ENCODE measurements at regions not wholly inside any gene's neighbourhood (a gene's known extent, or its start where the extent isn't known, plus 50 kb on each side); places are given as distances from the start of the nearest gene placed in this dataset.
"Not testable (repeated sequence)": the region's sequence is repeated elsewhere in the genome, so short reads cannot be mapped to it uniquely, and the experiment has no call there.

DNA sequence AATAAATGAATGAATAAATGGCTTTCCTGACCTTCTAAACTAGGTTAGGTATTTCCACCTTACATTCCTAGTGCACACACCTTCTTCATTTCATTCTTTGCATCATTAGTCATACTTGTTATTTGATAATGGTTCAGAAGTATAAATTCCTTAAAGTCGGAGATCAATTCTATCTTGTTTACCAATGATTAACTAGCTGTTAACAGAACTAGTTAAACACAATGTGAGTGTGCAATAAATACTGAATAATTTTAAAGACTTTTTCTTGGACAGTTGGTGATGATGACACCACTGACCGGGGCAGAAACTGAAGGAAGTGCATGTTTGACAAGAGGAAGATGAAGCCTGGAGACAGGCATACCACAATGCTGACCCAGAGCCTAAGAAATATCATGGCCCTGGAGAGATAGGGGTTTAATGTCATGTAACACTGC, 207.1 kb upstream of the DEPDC1 start:
- Histone ChIP-seq H3K27ac (ENCODE audit: low read depth, low read length) (no peak overlapping the region), H3K9ac (ENCODE audit: low read length) (no peak overlapping the region), H3K36me3 (ENCODE audit: control insufficient read depth, insufficient read depth, low read length) (no peaks in the 10 kb centered on the region), H3K27me3 (ENCODE audit: control insufficient read depth, insufficient read depth, low read length) (no peaks in the 10 kb centered on the region), H3K4me1 (ENCODE audit: control insufficient read depth, insufficient read depth, low read length) (peaks cover 8% of the 10 kb centered on the region), H3K4me3 (ENCODE audit: low read length) (no peak overlapping the region)

DNA sequence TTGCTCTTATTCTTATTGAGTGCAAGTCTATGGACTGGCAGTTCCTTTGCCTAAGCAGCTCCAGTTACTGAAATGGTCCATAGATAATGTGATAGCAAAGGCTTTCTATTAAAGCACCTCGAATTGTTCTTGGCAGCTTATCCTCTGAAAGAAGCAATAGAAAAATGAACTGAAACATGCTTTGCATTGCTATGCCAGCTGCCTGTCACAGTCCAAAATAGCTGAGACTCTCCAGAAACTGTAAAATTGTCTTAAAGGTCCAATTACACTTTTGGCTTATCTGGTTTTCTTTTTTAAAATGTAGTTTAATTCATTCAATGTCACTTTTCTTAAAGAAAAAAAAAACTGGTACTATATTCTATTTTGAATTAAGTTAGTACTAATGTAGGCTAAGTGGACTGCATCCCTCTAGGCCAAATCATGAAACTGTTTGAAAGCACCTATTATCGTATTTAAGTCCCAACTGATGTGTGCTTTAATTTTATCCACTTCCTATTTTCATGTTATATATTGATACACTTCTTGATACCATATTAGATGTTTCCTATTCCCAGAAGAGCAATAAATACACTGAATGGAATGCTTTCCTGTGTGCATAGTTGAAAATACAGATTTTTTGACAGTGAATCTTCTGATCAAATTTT, 208.0 kb upstream of the DEPDC1 start:
- Histone ChIP-seq H3K27ac (ENCODE audit: low read depth, low read length) (no peak overlapping the region), H3K4me3 (ENCODE audit: low read length) (no peak overlapping the region)

DNA sequence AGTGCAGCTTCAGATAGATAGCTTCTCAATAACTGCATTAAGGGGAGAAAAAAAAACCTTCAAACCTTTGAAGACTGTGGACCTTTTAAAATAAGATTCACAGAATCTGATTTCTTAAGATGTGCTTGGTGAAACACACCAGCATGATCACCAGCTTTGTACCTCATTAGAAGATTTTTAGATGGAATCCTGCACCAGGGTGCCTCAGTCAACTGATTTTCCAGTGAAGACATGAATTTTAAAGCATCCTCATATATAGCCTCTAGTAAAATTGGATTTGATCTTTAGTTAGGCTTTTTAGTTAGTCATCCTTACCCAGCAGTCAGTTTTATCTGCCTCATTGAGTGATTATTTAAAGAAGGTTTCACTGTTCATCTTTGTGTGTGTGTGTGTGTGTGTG, 208.6 kb upstream of the DEPDC1 start:
- no peak overlapping the region for H3K9ac ChIP-seq (ENCODE audit: low read length)
- no peak overlapping the region for H3K4me3 ChIP-seq (ENCODE audit: low read length)
- peaks cover 8% of the 10 kb centered on the region for H3K4me1 ChIP-seq (ENCODE audit: control insufficient read depth, insufficient read depth, low read length)
- no peak overlapping the region for H3K27ac ChIP-seq (ENCODE audit: low read depth, low read length)
- no peaks in the 10 kb centered on the region for H3K27me3 ChIP-seq (ENCODE audit: control insufficient read depth, insufficient read depth, low read length)
- H3K36me3 ChIP-seq (ENCODE audit: control insufficient read depth, insufficient read depth, low read length) = no peaks in the 10 kb centered on the region

More for the DNA sequence above, 208.0 kb upstream of the DEPDC1 start:
- Histone ChIP-seq H3K4me1 (ENCODE audit: control insufficient read depth, insufficient read depth, low read length) (peaks cover 8% of the 10 kb centered on the region), H3K9ac (ENCODE audit: low read length) (no peak overlapping the region), H3K36me3 (ENCODE audit: control insufficient read depth, insufficient read depth, low read length) (no peaks in the 10 kb centered on the region), H3K27me3 (ENCODE audit: control insufficient read depth, insufficient read depth, low read length) (no peaks in the 10 kb centered on the region)

DNA sequence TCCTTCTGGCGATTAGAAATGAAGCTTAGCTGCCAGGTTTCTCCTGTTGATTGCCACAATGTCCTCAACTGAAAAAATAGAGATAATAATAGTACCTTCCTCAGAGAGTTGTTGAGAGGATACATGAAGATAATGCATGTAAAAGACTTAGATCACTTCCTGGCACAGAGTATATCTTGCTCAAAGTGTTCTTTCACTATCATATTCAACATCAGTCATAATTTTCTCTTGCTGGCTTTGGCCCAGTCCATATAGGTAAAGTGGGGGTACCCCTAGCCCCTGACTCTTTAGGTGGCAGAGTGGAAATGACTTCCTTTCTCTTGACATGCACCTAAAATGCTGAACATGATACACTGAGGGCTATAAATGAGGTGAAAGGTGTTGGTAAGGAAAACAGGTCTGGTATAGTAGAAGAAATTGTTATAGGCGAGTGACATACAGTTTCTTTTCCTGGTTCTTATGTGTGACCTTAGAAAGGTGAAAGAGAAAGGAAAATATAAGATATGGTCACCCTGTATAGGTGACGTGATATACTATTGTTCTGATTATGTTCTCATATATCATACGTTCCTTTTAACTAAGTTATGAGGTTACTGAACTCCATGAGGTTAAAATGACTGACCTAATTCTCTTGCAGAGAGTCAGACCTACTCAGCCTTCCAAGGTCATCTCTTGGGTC, 209.9 kb upstream of the DEPDC1 start:
- H3K27ac ChIP-seq (ENCODE audit: low read depth, low read length) = no peak overlapping the region
- H3K36me3 ChIP-seq (ENCODE audit: control insufficient read depth, insufficient read depth, low read length) = no peaks in the 10 kb centered on the region
- no peak overlapping the region for H3K9ac ChIP-seq (ENCODE audit: low read length)
- no peak overlapping the region for H3K4me3 ChIP-seq (ENCODE audit: low read length)
- no peaks in the 10 kb centered on the region for H3K27me3 ChIP-seq (ENCODE audit: control insufficient read depth, insufficient read depth, low read length)
- peaks cover 8% of the 10 kb centered on the region for H3K4me1 ChIP-seq (ENCODE audit: control insufficient read depth, insufficient read depth, low read length)

DNA sequence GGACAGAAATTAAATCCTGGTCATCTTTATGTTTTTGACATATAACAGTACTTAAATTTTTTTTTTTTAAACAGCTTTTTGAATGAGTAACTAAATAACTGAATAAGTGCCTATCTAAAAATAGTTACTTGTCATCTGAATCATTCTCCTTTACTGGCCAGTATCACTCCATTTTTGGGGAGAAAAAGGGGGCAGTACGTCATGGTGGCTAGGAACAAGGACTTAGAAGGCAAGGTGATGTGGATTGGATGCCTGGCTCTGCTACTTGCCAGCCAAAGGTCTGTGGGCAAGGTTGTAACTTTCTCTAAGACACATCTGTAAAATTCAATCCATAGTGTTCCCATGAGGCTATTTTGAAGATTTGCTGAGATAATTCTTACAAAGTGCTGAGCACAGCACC, 220.4 kb upstream of the DEPDC1 start:
- Histone ChIP-seq H3K4me1 (ENCODE audit: control insufficient read depth, insufficient read depth, low read length) (peaks cover 2% of the 10 kb centered on the region), H3K4me3 (ENCODE audit: low read length) (no peak overlapping the region), H3K9ac (ENCODE audit: low read length) (no peak overlapping the region), H3K27me3 (ENCODE audit: control insufficient read depth, insufficient read depth, low read length) (no peaks in the 10 kb centered on the region), H3K27ac (ENCODE audit: low read depth, low read length) (no peak overlapping the region), H3K36me3 (ENCODE audit: control insufficient read depth, insufficient read depth, low read length) (no peaks in the 10 kb centered on the region)

DNA sequence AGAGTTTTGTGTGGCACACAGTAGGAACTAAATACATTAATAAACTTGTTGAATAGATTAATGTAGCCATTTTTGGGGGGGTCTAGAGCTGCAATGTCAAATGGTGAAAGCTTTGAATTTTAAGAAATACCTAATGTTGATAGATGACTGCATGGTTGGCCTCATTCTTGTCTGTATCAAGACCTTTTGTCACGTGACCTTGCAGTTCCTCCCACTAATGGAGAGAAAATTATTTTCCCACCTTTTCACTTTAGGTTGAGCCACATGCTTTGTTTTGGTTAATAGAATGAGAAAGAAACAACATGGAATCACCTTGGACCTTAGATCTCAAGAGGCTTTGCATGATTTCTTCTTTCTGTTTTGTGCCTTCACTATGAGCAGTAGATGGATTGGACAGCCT, 223.6 kb upstream of the DEPDC1 start:
- Histone ChIP-seq H3K4me1 (ENCODE audit: control insufficient read depth, insufficient read depth, low read length) (peaks cover 2% of the 10 kb centered on the region), H3K27me3 (ENCODE audit: control insufficient read depth, insufficient read depth, low read length) (no peaks in the 10 kb centered on the region), H3K9ac (ENCODE audit: low read length) (no peak overlapping the region), H3K27ac (ENCODE audit: low read depth, low read length) (no peak overlapping the region), H3K4me3 (ENCODE audit: low read length) (no peak overlapping the region), H3K36me3 (ENCODE audit: control insufficient read depth, insufficient read depth, low read length) (no peaks in the 10 kb centered on the region)

DNA sequence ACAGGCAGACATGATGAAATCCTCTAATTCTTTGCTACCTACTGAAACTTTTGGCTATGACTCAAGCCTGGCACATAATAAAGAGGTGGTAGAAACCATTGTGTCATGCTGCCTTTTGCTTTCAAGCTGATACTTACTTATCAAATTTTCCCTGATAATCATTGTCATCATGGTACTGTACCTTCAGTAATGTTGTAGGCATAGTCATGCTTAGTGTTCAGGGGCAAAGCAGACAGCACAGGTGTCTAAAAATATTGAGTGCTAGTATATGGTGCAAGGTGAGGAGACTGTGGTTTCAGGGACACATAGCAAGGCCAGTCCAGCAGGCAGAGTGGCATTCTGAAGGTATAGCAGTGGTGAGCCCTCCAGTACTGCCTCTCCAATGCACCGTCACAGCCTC, 226.9 kb upstream of the DEPDC1 start:
- Histone ChIP-seq H3K9ac (ENCODE audit: low read length) (no peak overlapping the region), H3K27ac (ENCODE audit: low read depth, low read length) (no peak overlapping the region), H3K4me1 (ENCODE audit: control insufficient read depth, insufficient read depth, low read length) (peaks cover 4% of the 10 kb centered on the region), H3K27me3 (ENCODE audit: control insufficient read depth, insufficient read depth, low read length) (no peaks in the 10 kb centered on the region), H3K36me3 (ENCODE audit: control insufficient read depth, insufficient read depth, low read length) (no peaks in the 10 kb centered on the region), H3K4me3 (ENCODE audit: low read length) (no peak overlapping the region)

DNA sequence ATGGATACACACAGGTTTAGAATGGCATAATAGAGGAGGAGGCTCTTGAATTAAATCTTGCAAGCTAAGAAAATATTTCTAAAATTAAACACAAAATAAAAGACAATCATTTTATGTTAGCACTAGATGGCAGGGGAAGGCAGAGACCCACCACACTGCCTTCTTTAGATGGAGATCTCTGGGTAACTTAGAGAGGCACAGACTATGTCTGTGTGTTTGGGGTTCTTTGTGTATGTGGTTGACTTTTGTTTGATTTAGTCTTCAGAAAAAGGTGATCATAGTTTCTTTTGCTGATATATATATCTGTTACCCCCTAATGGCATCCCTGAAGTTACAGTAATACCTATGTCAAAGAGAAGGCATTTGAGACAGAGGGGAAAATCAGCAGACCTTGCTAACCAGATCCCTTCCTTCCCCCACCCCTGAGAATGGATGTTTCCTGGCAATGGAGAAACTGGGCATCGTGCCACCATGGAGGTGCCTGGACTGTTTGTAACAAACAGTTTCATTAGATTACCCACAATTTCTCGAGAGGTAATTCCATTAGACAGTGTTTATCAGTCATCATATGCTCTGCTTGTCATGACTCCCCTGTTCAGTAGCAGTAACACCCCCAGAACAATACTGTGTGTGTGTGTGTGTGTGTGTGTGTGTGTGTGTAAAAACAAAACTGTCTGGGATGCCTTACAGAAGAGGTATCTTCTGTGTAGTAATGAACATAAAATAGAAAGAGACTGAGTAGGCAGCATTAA, 228.3 kb upstream of the DEPDC1 start:
- H3K4me3 ChIP-seq (ENCODE audit: low read length) = no peak overlapping the region
- no peak overlapping the region for H3K9ac ChIP-seq (ENCODE audit: low read length)
- H3K36me3 ChIP-seq (ENCODE audit: control insufficient read depth, insufficient read depth, low read length) = no peaks in the 10 kb centered on the region
- H3K27ac ChIP-seq (ENCODE audit: low read depth, low read length) = no peak overlapping the region
- peaks cover 4% of the 10 kb centered on the region for H3K4me1 ChIP-seq (ENCODE audit: control insufficient read depth, insufficient read depth, low read length)
- no peaks in the 10 kb centered on the region for H3K27me3 ChIP-seq (ENCODE audit: control insufficient read depth, insufficient read depth, low read length)

DNA sequence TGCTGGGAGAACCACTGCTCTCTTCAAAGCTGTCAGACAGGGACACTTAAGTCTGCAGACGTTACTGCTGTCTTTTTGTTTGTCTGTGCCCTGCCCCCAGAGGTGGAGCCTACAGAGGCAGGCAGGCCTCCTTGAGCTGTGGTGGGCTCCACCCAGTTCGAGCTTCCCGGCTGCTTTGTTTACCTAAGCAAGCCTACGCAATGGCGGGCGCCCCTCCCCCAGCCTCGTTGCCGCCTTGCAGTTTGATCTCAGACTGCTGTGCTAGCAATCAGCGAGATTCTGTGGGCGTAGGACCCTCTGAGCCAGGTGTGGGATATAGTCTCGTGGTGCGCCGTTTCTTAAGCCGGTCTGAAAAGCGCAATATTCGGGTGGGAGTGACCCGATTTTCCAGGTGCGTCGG, 242.6 kb upstream of the DEPDC1 start:
- H3K27me3 ChIP-seq (ENCODE audit: control insufficient read depth, insufficient read depth, low read length); H3K4me3 ChIP-seq (ENCODE audit: low read length); H3K27ac ChIP-seq (ENCODE audit: low read depth, low read length); H3K4me1 ChIP-seq (ENCODE audit: control insufficient read depth, insufficient read depth, low read length); H3K9ac ChIP-seq (ENCODE audit: low read length); H3K36me3 ChIP-seq (ENCODE audit: control insufficient read depth, insufficient read depth, low read length): not testable (repeated sequence)

DNA sequence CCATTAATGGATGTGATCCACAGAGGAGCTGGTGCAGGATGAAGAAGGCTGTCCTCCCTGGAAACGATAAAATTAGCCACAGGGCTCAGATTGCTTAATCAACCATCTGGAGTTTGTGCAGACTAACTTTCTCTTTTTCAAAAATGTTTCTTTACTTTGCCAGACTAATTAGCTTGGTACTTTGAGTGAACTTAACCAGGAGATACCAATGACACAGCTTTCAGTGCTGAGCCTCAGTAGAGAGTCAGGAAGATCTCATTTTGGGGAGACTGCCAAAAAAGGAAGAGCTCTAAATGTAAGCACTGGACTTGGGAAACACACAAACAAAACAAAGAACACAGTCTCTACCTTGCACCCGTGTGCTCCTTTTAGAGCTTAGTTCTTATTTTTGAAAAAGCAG, 248.1 kb upstream of the DEPDC1 start:
- no peak overlapping the region for H3K4me3 ChIP-seq (ENCODE audit: low read length)
- H3K27ac ChIP-seq (ENCODE audit: low read depth, low read length) = no peak overlapping the region
- peaks cover 7% of the 10 kb centered on the region for H3K4me1 ChIP-seq (ENCODE audit: control insufficient read depth, insufficient read depth, low read length)
- H3K9ac ChIP-seq (ENCODE audit: low read length) = no peak overlapping the region
- no peaks in the 10 kb centered on the region for H3K36me3 ChIP-seq (ENCODE audit: control insufficient read depth, insufficient read depth, low read length)
- no peaks in the 10 kb centered on the region for H3K27me3 ChIP-seq (ENCODE audit: control insufficient read depth, insufficient read depth, low read length)

DNA sequence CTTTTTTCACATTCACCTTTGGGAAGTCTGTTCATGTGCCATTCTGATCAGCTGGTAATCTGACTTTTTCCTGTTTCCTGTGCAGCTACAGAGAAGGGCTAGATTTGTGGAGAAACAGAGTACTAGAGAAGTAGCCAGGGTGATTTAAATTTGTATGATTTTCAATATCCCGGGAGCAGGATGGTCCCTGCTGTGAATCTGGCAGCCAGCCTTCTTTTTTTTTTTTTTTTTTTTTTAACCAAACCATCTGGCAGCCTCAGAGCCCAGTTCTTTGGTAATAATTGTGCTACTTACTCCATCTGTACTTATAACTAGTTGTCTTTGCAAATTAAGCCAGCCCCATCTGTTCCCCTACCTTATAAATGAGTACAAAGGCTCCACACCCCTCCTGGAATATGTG, 248.6 kb upstream of the DEPDC1 start:
- Histone ChIP-seq H3K9ac (ENCODE audit: low read length) (no peak overlapping the region), H3K27me3 (ENCODE audit: control insufficient read depth, insufficient read depth, low read length) (no peaks in the 10 kb centered on the region), H3K4me1 (ENCODE audit: control insufficient read depth, insufficient read depth, low read length) (peaks cover 7% of the 10 kb centered on the region)

DNA sequence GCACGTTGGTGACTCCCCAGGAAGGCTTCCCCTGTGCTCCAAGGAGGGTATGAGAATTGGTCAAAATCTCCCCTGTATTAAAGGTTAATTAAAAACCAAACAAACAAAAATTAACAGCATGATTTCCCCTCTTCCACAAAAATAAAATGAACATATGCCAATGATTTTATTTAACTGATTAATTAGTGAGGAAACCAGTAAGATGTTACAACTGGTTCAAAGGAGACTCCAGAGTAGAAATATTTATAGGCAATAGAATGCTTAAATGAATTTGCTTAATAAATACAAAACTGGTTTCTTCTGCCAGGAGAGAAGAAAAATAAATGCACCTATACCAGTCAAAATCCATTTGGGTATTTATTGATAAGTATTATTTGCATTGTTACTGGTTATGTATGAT, 249.5 kb upstream of the DEPDC1 start:
- Histone ChIP-seq H3K4me1 (ENCODE audit: control insufficient read depth, insufficient read depth, low read length) (peaks cover 7% of the 10 kb centered on the region), H3K36me3 (ENCODE audit: control insufficient read depth, insufficient read depth, low read length) (no peaks in the 10 kb centered on the region), H3K27me3 (ENCODE audit: control insufficient read depth, insufficient read depth, low read length) (no peaks in the 10 kb centered on the region), H3K27ac (ENCODE audit: low read depth, low read length) (no peak overlapping the region), H3K9ac (ENCODE audit: low read length) (no peak overlapping the region), H3K4me3 (ENCODE audit: low read length) (no peak overlapping the region)

More for the DNA sequence above, 248.6 kb upstream of the DEPDC1 start:
- no peak overlapping the region for H3K4me3 ChIP-seq (ENCODE audit: low read length)
- no peak overlapping the region for H3K27ac ChIP-seq (ENCODE audit: low read depth, low read length)
- no peaks in the 10 kb centered on the region for H3K36me3 ChIP-seq (ENCODE audit: control insufficient read depth, insufficient read depth, low read length)
